H54 (cell line): ENCODE measurements at regions not wholly inside any gene's neighbourhood (a gene's known extent, or its start where the extent isn't known, plus 50 kb on each side); places are given as distances from the start of the nearest gene placed in this dataset.

Experiments used
- DNase-seq: peaks from one replicate; pipeline ENCODE4 v3.0.0; 2011; ENCODE audit warnings: low spot score, mixed read lengths; ENCODE audit not compliant: insufficient read length
- FAIRE-seq: peaks from 3 replicates; lab custom pipeline; 2011; peaks lifted over from hg19 to GRCh38; lab: Jason Lieb, UNC
- POLR2A ChIP-seq: IDR thresholded peaks from 2 replicates; pipeline ENCODE4 v1.6.1; 2011; ENCODE audit warnings: low read depth, mild to moderate bottlenecking, low read length

DNA sequence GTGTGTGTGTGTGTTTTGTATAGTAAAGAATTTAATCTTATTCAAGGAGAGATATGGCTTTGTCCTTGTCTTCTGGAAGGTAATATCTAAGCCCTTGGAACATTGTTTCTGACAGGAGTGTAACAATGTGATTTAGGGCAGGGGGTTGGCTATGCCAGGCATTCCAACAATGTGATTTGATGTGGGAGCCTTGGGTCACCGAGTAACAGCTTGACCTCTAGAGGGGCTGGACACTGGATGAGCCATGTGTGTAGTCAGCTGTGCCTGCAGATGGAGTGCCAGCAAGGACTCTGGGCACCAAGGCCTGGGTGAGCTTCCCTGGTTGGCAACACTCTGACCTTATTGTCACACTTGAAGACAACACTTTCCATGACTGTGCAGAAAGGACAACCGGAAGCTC is 336.1 kb upstream of the ZP4 start:
- no peak for DNase-seq
- TF ChIP-seq POLR2A, result no peak
- no peak for FAIRE-seq

GRCh38 chr1:238223076-238223640 is 332.4 kb upstream of the ZP4 start:
- DNase-seq, result peak; percentile 7
- FAIRE-seq, result no peak

GRCh38 chr1:238221738-238222137 is 331.0 kb upstream of the ZP4 start:
- FAIRE-seq (no peak), DNase-seq (no peak)
- no peak for TF ChIP-seq POLR2A

More at GRCh38 chr1:238223076-238223640, 332.4 kb upstream of the ZP4 start:
- no peak for TF ChIP-seq POLR2A

- no peak for FAIRE-seq
- no peak for DNase-seq
- TF ChIP-seq POLR2A, result no peak
Observed at GRCh38 chr1:238214449-238214848, 323.7 kb upstream of the ZP4 start.

DNA sequence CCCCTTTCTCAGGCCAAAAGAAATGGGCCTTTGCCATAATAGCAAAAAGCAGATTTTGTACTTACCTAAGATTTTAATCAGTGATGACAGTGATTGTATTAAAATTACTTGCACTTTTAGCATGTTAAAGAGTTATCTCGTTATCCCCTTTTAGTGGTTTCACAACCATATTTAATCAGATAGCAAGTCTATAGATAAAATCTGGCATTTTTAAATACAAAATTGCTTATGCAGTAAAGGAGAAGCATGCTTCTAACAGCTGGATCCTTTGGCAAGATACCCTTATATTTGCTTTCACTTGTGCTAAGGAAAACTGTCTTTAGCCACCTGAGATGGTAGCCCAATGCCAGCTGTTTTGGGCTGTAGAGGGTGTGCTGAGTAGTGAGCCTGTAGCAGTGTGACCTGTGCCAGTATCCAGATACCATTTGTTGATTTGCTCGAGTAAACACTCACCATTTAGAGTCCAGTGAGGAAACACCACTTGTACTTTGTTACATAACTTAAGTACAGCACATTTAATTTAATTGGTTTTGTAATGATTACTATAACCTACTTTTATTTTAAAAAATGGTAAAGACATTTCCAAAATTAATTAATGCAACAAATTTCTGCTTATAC is 314.4 kb upstream of the ZP4 start:
- FAIRE-seq (no peak), DNase-seq (no peak)
- no peak for TF ChIP-seq POLR2A

DNA sequence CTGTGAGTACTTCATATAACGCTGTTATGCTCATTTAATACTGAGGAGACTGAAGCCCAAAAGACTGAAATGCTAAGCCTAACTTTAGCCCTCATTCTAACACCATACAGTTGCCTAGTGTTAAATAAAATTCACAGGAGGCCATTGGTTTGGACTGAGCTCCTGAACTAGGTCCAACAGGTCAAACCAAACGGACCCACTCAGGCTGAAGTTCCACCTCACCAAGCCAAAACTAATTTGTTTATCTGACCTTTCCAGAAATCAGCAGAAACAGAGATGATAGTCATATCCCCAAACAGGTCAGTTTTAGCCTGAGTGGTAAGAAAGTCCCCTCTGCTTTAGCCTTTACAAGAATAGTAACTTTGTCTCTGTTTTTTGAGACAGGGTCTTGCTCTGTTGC is 311.3 kb upstream of the ZP4 start:
- FAIRE-seq, result no peak
- DNase-seq, result no peak
- TF ChIP-seq POLR2A, result no peak

GRCh38 chr1:238199325-238199724 is 308.6 kb upstream of the ZP4 start:
- TF ChIP-seq POLR2A, result no peak
- FAIRE-seq (no peak), DNase-seq (no peak)

DNA sequence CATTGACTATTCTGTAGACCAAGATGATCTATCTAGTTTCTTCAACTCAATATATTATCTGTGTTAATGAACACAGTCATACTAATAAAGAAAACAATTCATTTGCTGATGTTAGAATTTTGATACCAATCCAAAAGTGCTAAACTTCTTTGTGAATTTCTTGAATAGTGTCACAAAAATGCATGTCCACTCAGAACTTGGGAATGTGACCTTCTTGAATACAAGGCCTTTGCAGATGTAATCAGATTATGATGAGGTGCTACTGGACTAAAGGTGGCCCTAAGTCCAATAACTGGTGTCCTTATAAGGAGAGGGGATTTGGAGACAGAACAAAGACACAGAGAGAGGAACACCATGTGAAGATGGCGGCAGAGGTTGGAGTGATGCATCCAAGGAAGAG is 305.8 kb upstream of the ZP4 start:
- no peak for DNase-seq
- TF ChIP-seq POLR2A, result no peak

DNA sequence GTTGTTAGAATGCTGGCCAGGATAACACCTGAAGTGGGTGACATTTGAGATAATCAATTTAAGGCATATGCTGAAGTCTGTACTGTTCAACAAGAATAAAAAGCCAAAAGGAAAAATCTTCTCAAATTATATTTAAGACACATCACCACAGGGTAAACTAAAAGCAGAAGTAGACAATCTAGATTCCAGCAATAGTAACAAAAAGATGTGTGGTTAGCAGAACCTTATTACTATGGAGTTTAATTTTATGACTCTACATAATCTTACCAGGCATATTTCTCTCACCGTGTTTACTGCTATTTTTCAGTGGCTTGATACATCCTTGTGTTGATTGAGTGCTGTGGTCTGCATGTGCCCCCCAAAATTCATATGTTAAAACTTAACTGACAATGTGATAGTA is 300.4 kb upstream of the ZP4 start:
- no peak for FAIRE-seq
- TF ChIP-seq POLR2A, result no peak
- no peak for DNase-seq

More for the DNA sequence above, 305.8 kb upstream of the ZP4 start:
- no peak for FAIRE-seq

GRCh38 chr1:238187575-238187949 is 296.8 kb upstream of the ZP4 start:
- FAIRE-seq (no peak), DNase-seq (no peak)
- TF ChIP-seq POLR2A, result no peak

- no peak for TF ChIP-seq POLR2A
- FAIRE-seq (no peak), DNase-seq (no peak)
Observed at GRCh38 chr1:238186887-238187574, 296.3 kb upstream of the ZP4 start.

GRCh38 chr1:238177960-238178645 is 287.4 kb upstream of the ZP4 start:
- peak; percentile 10 for DNase-seq
- TF ChIP-seq POLR2A, result no peak
- FAIRE-seq, result no peak

DNA sequence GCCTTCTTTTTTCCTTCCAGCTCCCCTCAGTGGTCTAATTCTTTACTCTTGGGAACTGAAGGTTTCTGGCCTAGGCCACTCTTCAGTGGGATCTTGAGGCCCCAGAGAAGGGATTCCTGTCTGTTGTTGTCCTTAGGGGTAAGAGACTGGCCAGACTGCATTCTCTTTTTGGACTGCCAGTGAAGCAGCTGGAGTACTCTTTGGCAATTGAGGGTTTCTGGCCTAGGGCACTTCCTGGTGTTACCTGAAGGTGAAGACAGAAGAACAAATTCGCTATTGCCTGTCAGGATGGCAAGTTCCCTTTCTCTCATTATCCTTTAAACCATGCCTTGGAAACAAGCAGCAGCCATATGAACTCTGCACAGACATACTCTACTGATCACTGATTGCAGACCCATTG is 286.6 kb upstream of the ZP4 start:
- TF ChIP-seq POLR2A, result no peak
- FAIRE-seq, result no peak
- no peak for DNase-seq

DNA sequence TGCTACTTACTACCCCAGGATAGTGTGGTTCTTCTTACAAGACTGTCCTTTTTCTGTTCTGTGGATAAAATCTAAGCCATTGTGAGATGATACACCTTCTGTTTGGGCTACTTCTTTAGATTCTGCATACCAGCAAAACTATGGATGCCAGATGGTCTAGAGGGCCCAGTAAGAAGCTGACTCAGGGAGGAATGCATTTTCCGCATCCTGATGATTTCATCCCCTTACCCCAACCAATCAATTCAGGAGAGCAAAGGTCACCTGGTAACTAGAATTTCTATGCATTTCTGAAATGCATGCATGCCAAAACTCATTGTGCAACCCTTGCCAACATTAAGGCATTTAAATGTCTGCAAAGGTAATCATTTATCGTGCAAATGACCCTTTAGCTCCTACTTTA is 285.7 kb upstream of the ZP4 start:
- FAIRE-seq, result no peak
- TF ChIP-seq POLR2A, result no peak
- DNase-seq, result no peak
